GM21423 (cell line): ENCODE measurements at regions not wholly inside any gene's neighbourhood (a gene's known extent, or its start where the extent isn't known, plus 50 kb on each side); places are given as distances from the start of the nearest gene placed in this dataset.

Source experiments
- ATAC-seq: cut with Tn5 transposase; IDR thresholded peaks from one replicate; pipeline ENCODE4 v1.9.1; 2021; ENCODE audit warnings: mild to moderate bottlenecking, moderate library complexity; ENCODE audit not compliant: unreplicated experiment

GRCh38 chr3:195004512-195005250, 266.3 kb downstream of the XXYLT1 start:
- ATAC-seq, result no peak

GRCh38 chr3:195005251-195005620, 265.7 kb downstream of the XXYLT1 start:
- no peak for ATAC-seq

GRCh38 chr3:195005759-195006510, 265.0 kb downstream of the XXYLT1 start:
- ATAC-seq, result no peak

- no peak for ATAC-seq
Measured at GRCh38 chr3:195007151-195007550, 263.8 kb downstream of the XXYLT1 start.

- ATAC-seq, result no peak
Measured at GRCh38 chr3:195007766-195008165, 263.2 kb downstream of the XXYLT1 start.

GRCh38 chr3:195008816-195009215, 262.1 kb downstream of the XXYLT1 start:
- no peak for ATAC-seq

GRCh38 chr3:195009616-195010015, 261.3 kb downstream of the XXYLT1 start:
- ATAC-seq, result no peak

GRCh38 chr3:195010551-195011100, 260.3 kb downstream of the XXYLT1 start:
- no peak for ATAC-seq

- no peak for ATAC-seq
Measured at GRCh38 chr3:195011231-195011834, 259.6 kb downstream of the XXYLT1 start.

GRCh38 chr3:195012100-195012499, 258.9 kb downstream of the XXYLT1 start:
- no peak for ATAC-seq

- no peak for ATAC-seq
Measured at GRCh38 chr3:195012571-195012970, 258.4 kb downstream of the XXYLT1 start.

GRCh38 chr3:195013411-195014361, 257.3 kb downstream of the XXYLT1 start:
- no peak for ATAC-seq

- no peak for ATAC-seq
Measured at GRCh38 chr3:195015021-195015420, 255.9 kb downstream of the XXYLT1 start.

GRCh38 chr3:195017151-195017550, 253.8 kb downstream of the XXYLT1 start:
- ATAC-seq, result no peak
